ENCODE measurements at regions not wholly inside any gene's neighbourhood (a gene's known extent, or its start where the extent isn't known, plus 50 kb on each side); places are given as distances from the start of the nearest gene placed in this dataset.

- no peak for DNase-seq
Measured at GRCh38 chr10:63744060-63744941, 223.1 kb downstream of the REEP3 start.

- DNase-seq: no peak
Measured at GRCh38 chr10:63749915-63750314, 228.7 kb downstream of the REEP3 start.

- peak in 1 of 2 donors; percentile 38 for DNase-seq
Measured at GRCh38 chr10:63751836-63752235, 230.6 kb downstream of the REEP3 start.

- no peak for DNase-seq
Measured at GRCh38 chr10:63752318-63752717, 231.1 kb downstream of the REEP3 start.

- no peak for DNase-seq
Measured at GRCh38 chr10:63753808-63754207, 232.6 kb downstream of the REEP3 start.

- DNase-seq: no peak
Measured at GRCh38 chr10:63755441-63755840, 234.2 kb downstream of the REEP3 start.

- DNase-seq: no peak
Measured at GRCh38 chr10:63757067-63757466, 235.9 kb downstream of the REEP3 start.

GRCh38 chr10:63758080-63758479, 236.9 kb downstream of the REEP3 start:
- DNase-seq: no peak

GRCh38 chr10:63759335-63759734, 238.1 kb downstream of the REEP3 start:
- no peak for DNase-seq

GRCh38 chr10:63760034-63760707, 239.0 kb downstream of the REEP3 start:
- no peak for DNase-seq

GRCh38 chr10:63760708-63761047, 239.5 kb downstream of the REEP3 start:
- no peak for DNase-seq

- no peak for DNase-seq
Measured at GRCh38 chr10:63761243-63761642, 240.0 kb downstream of the REEP3 start.

GRCh38 chr10:63763744-63764143, 242.5 kb downstream of the REEP3 start:
- no peak for DNase-seq

- no peak for DNase-seq
Measured at GRCh38 chr10:63765126-63765525, 243.9 kb downstream of the REEP3 start.

- no peak for DNase-seq
Measured at GRCh38 chr10:63766745-63767137, 245.5 kb downstream of the REEP3 start.

GRCh38 chr10:63767138-63767801, 246.1 kb downstream of the REEP3 start:
- DNase-seq: peak in 1 of 2 donors; percentile 29

GRCh38 chr10:63769367-63769766, 248.2 kb downstream of the REEP3 start:
- no peak for DNase-seq

- DNase-seq: no peak
Measured at GRCh38 chr10:63770523-63770922, 249.3 kb downstream of the REEP3 start.

- DNase-seq: no peak
Measured at GRCh38 chr10:63772491-63772890, 251.3 kb downstream of the REEP3 start.

- no peak for DNase-seq
Measured at GRCh38 chr10:63773106-63773505, 251.9 kb downstream of the REEP3 start.

- no peak for DNase-seq
Measured at GRCh38 chr10:63773962-63774361, 252.8 kb downstream of the REEP3 start.

- DNase-seq: no peak
Measured at GRCh38 chr10:63780101-63780500, 258.9 kb downstream of the REEP3 start.

- no peak for DNase-seq
Measured at GRCh38 chr10:63781226-63781625, 260.0 kb downstream of the REEP3 start.

Data from right lung (tissue), 2 donors.